K562 (cell line): ENCODE measurements at regions not wholly inside any gene's neighbourhood (a gene's known extent, or its start where the extent isn't known, plus 50 kb on each side); places are given as distances from the start of the nearest gene placed in this dataset.

Source experiments
- ATAC-seq: fragments of 200-7000 bp; cut with Tn5 transposase; 3 replicates; pipeline ENCODE4 v1.9.1; 2020; ENCODE audit warnings: moderate library complexity
- BruUV-seq: library from RNA; stranded (reverse); fragments of 400-500 nt; replicated peaks from 2 replicates; lab custom pipeline; 2021; lab: Mats Ljungman, UMichigan
- CTCF ChIA-PET: fragments of 300-600 bp; formaldehyde crosslinking; extraction: SDS; loops from one replicate; lab custom pipeline; 2021; ENCODE audit warnings: low intra/inter-chr PET ratio; lab: Yijun Ruan, JAX
- POLR2A ChIA-PET: fragments of 300-600, 350-650 bp; sonication (Branson Sonifier 250); formaldehyde crosslinking; extraction: SDS; loops from one replicate; lab custom pipeline; 2021; ENCODE audit warnings: antibody characterized with exemption, inconsistent platforms; lab: Yijun Ruan, JAX
- DNase-seq, 4 experiments: peaks; one replicate each; pipeline versions ENCODE4 v3.0.0 to v3.0.0-alpha.2; 2011 to 2018; ENCODE audit warnings: low spot score in 3 of 4, mixed read lengths in 3 of 4; ENCODE audit errors: extremely low read depth in 1 of 4
- FAIRE-seq: peaks from 2 replicates; lab custom pipeline; 2011; peaks lifted over from hg19 to GRCh38; lab: Jason Lieb, UNC
- H2AFZ ChIP-seq: 2 replicates; pipeline ENCODE4 v1.6.0; 2011; ENCODE audit warnings: low read depth, low read length, control low read depth, inconsistent platforms
- H3K27ac ChIP-seq: fragments of 200-600 bp; 3 replicates; pipeline ENCODE4 v1.8.0; 2011; ENCODE audit warnings: low read depth, mild to moderate bottlenecking, control low read depth, inconsistent platforms, low read length, moderate library complexity, mixed read lengths; ENCODE audit errors: extremely low read depth
- H3K27me3 ChIP-seq, 2 experiments: fragments of 300-600 bp in 1 of 2; 2 replicates in 1 of 2; 3 replicates in 1 of 2; pipeline versions ENCODE4 v1.6.0 to v1.8.0; 2011; ENCODE audit warnings: inconsistent platforms in 2 of 2, low read length in 2 of 2, mild to moderate bottlenecking in 1 of 2, mixed read lengths in 1 of 2, moderate library complexity in 1 of 2; ENCODE audit not compliant: control insufficient read depth in 2 of 2, insufficient read depth in 2 of 2
- H3K36me3 ChIP-seq: fragments of 300-600 bp; 3 replicates; pipeline ENCODE4 v1.8.0; 2011; ENCODE audit warnings: mild to moderate bottlenecking, low read length, inconsistent platforms; ENCODE audit not compliant: control insufficient read depth, insufficient read depth
- H3K4me1 ChIP-seq, 2 experiments: fragments of 200-600 bp in 1 of 2; replicated peaks in 1 of 2; 2 replicates in 1 of 2; 3 replicates in 1 of 2; pipeline versions ENCODE4 v1.5.1 to v1.8.0; 2011; ENCODE audit warnings: inconsistent platforms in 2 of 2, low read length in 2 of 2, mild to moderate bottlenecking in 1 of 2, mixed read lengths in 1 of 2, moderate library complexity in 1 of 2; ENCODE audit not compliant: control insufficient read depth in 2 of 2, insufficient read depth in 2 of 2
- H3K4me2 ChIP-seq: 2 replicates; pipeline ENCODE4 v1.6.1; 2011; ENCODE audit warnings: low read length, control low read depth, inconsistent platforms, mixed read lengths; ENCODE audit not compliant: insufficient read depth
- H3K4me3 ChIP-seq: fragments of 200-600 bp; sonication (generic), shearing (Covaris generic); 2 replicates; pipeline ENCODE4 v1.5.1; 2016; ENCODE audit warnings: control low read depth, inconsistent platforms
- H3K79me2 ChIP-seq: fragments of 200-600 bp; 3 replicates; pipeline ENCODE4 v1.8.0; 2011; ENCODE audit warnings: low read length, inconsistent platforms; ENCODE audit not compliant: control insufficient read depth, insufficient read depth
- H3K9ac ChIP-seq, 2 experiments: 2 replicates each; pipeline versions ENCODE4 v1.6.0 to v1.6.1; 2011; ENCODE audit warnings: low read depth in 2 of 2, low read length in 2 of 2, control low read depth in 1 of 2, inconsistent platforms in 1 of 2, mild to moderate bottlenecking in 1 of 2, mixed read lengths in 1 of 2; ENCODE audit not compliant: insufficient read depth in 1 of 2
- H3K9me1 ChIP-seq: one replicate; pipeline ENCODE4 v1.6.0; 2011; ENCODE audit warnings: inconsistent platforms, mild to moderate bottlenecking, low read length, moderate library complexity; ENCODE audit not compliant: control insufficient read depth, insufficient read depth
- H3K9me3 ChIP-seq: replicated peaks from 2 replicates; pipeline ENCODE4 v1.5.1; 2011; ENCODE audit warnings: low read depth, low read length, inconsistent platforms; ENCODE audit not compliant: control insufficient read depth, insufficient read depth
- H4K20me1 ChIP-seq: replicated peaks from 2 replicates; pipeline ENCODE4 v1.6.1; 2011; ENCODE audit warnings: low read length, inconsistent platforms, mixed read lengths; ENCODE audit not compliant: control insufficient read depth, insufficient read depth
- ELF2 ChIP-seq: fragments of 250-450 bp; sonication (Bioruptor Pico); IDR thresholded peaks from 2 replicates; pipeline ENCODE4 v1.5.0; 2021; ENCODE audit warnings: mild to moderate bottlenecking
- GTF2A2 ChIP-seq: IDR thresholded peaks from 2 replicates; pipeline ENCODE4 v1.6.1; 2016; ENCODE audit warnings: mild to moderate bottlenecking, missing genetic modification characterization, missing compliant biosample characterization
- HDAC3 ChIP-seq: fragments of 450-650 bp; IDR thresholded peaks from 2 replicates; pipeline ENCODE4 v1.6.1; 2018; ENCODE audit warnings: borderline replicate concordance, mild to moderate bottlenecking, moderate library complexity; ENCODE audit not compliant: partially characterized antibody
- HOXB6 ChIP-seq: fragments of 250-450 bp; sonication (Bioruptor Pico); IDR thresholded peaks from 2 replicates; pipeline ENCODE4 v1.5.1; 2022; ENCODE audit warnings: mild to moderate bottlenecking, borderline replicate concordance
- HSF4 ChIP-seq: fragments of 250-450 bp; sonication (Bioruptor Pico); IDR thresholded peaks from 2 replicates; pipeline ENCODE4 v2.1.2; 2022; ENCODE audit warnings: mild to moderate bottlenecking, moderate library complexity, borderline replicate concordance
- LEF1 ChIP-seq: fragments of 450-650 bp; IDR thresholded peaks from 2 replicates; pipeline ENCODE4 v1.6.1; 2016; ENCODE audit warnings: mild to moderate bottlenecking
- MEF2D ChIP-seq: conservative IDR thresholded peaks from 2 replicates; pipeline ENCODE4 v1.6.1; 2016; ENCODE audit warnings: low read depth, missing genetic modification characterization, missing compliant biosample characterization
- SETDB1 ChIP-seq: IDR thresholded peaks from one replicate; pipeline ENCODE4 v1.6.1; 2012; ENCODE audit warnings: low read length, control low read depth, inconsistent platforms
- ZNF311 ChIP-seq: fragments of 250-450 bp; sonication (Bioruptor Pico); IDR thresholded peaks from 2 replicates; pipeline ENCODE4 v1.4.0; 2020; ENCODE audit warnings: mild to moderate bottlenecking, moderate library complexity
- WGBS: fragments of 100-300 bp; shearing (Covaris generic); methylation state at CpG from one replicate; pipeline ENCODE4 v1.1.6; 2016; ENCODE audit warnings: low coverage, mixed read lengths; ENCODE audit not compliant: insufficient coverage; ENCODE audit errors: missing lambda C conversion rate; 5-methylcytosine and 5-hydroxymethylcytosine counted together
- in situ Hi-C: fragments of 300-500 bp; cut with MboI; formaldehyde crosslinking; loops from 4 replicates; pipeline ENCODE4 v1.15.0; 2018; ENCODE audit warnings: inconsistent platforms, mixed read lengths
- intact Hi-C: fragments of 100-400 bp; cut with micrococcal nuclease; formaldehyde crosslinking; loops from 2 replicates; pipeline ENCODE4 v1.14.2; 2022
- TF ChIP-seq, protein P1 (sequence below), 3 experiments: IDR thresholded peaks in 2 of 3; conservative IDR thresholded peaks in 1 of 3; 2 replicates each; pipeline ENCODE4 v1.5.1; 2011 to 2012; ENCODE audit warnings: low read length in 3 of 3, mild to moderate bottlenecking in 3 of 3, control low read depth in 2 of 3, improper control_type of control experiment in 1 of 3, inconsistent platforms in 1 of 3, low read depth in 1 of 3, mixed read lengths in 1 of 3, moderate library complexity in 1 of 3; ENCODE audit not compliant: insufficient read depth in 2 of 3
- TF ChIP-seq, protein P2 (sequence below): fragments of 450-650 bp; IDR thresholded peaks from 2 replicates; pipeline ENCODE4 v1.7.0; 2016; ENCODE audit warnings: borderline replicate concordance
- TF ChIP-seq, protein P3 (sequence below), 2 experiments: fragments of 450-650 bp in 1 of 2; sonication (generic) in 1 of 2; formaldehyde crosslinking; conservative IDR thresholded peaks; 2 replicates each; pipeline versions ENCODE4 v1.4.0 to v1.8.1; 2020 to 2022; ENCODE audit warnings: mild to moderate bottlenecking in 1 of 2, missing genetic modification reagents in 1 of 2
- TF ChIP-seq, protein P4 (sequence below): IDR thresholded peaks from 2 replicates; pipeline ENCODE4 v1.6.1; 2014; ENCODE audit warnings: antibody characterized with exemption
- TF ChIP-seq, protein P5 (sequence below): fragments of 250-450 bp; sonication (Bioruptor Pico); IDR thresholded peaks from 2 replicates; pipeline ENCODE4 v1.5.0; 2020; ENCODE audit warnings: mild to moderate bottlenecking

DNA sequence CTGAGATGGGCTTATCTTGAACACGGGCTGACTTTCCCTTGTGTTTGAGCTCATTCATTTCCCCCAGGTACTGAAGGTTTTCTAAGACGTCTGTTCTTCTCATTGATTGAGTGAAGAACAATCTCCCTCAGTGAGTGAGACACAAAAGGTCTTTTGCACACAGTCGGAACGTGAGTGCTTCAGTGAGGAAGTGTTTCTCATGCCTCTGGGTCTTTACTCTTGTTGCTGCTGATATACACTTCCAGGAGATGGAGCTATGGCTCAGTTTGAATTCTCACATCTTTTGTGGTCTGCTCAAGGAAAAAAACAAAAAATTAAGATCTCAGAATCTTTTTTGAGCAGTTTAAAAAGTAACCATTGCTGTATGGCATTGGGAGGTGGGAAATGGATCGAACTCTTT, 981.9 kb upstream of the TENM3 start:
- in situ Hi-C loops: no loop called here
- H3K4me2 ChIP-seq: no peak overlapping the region
- H3K79me2 ChIP-seq: no peaks in the 10 kb centered on the region
- H3K27me3 ChIP-seq: no peaks in the 10 kb centered on the region
- no peaks in the 10 kb centered on the region for H3K9me1 ChIP-seq
- WGBS: 0% methylated on average over 5 of the region's 5 CpGs
- no peak overlapping the region for H3K4me3 ChIP-seq
- intact Hi-C loops: no loop called here
- BruUV-seq: no TSS peak
- no peak overlapping the region for H3K27ac ChIP-seq
- ATAC-seq: no peak
- H3K9ac ChIP-seq: no peak overlapping the region
- no peaks in the 10 kb centered on the region for H4K20me1 ChIP-seq
- no peaks in the 10 kb centered on the region; the same call in 1 of the 2 replicates for H3K9me3 ChIP-seq
- no peak overlapping the region for H2AFZ ChIP-seq
- FAIRE-seq: no peak
- no peak for DNase-seq
- CTCF ChIA-PET: no interaction called here
- POLR2A ChIA-PET: no interaction called here
- H3K36me3 ChIP-seq: no peaks in the 10 kb centered on the region
- no peaks in the 10 kb centered on the region for H3K4me1 ChIP-seq
- TF ChIP-seq, protein P1, sequence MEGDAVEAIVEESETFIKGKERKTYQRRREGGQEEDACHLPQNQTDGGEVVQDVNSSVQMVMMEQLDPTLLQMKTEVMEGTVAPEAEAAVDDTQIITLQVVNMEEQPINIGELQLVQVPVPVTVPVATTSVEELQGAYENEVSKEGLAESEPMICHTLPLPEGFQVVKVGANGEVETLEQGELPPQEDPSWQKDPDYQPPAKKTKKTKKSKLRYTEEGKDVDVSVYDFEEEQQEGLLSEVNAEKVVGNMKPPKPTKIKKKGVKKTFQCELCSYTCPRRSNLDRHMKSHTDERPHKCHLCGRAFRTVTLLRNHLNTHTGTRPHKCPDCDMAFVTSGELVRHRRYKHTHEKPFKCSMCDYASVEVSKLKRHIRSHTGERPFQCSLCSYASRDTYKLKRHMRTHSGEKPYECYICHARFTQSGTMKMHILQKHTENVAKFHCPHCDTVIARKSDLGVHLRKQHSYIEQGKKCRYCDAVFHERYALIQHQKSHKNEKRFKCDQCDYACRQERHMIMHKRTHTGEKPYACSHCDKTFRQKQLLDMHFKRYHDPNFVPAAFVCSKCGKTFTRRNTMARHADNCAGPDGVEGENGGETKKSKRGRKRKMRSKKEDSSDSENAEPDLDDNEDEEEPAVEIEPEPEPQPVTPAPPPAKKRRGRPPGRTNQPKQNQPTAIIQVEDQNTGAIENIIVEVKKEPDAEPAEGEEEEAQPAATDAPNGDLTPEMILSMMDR (IDR thresholded peaks at IDR 0.05 in 2 of 3, conservative IDR thresholded peaks at IDR 0.05 in 1 of 3; ENCODE audit: insufficient read depth in 2 of 3, low read depth in 1 of 3, low read length in 3 of 3): no peak
- TF ChIP-seq, protein P2, sequence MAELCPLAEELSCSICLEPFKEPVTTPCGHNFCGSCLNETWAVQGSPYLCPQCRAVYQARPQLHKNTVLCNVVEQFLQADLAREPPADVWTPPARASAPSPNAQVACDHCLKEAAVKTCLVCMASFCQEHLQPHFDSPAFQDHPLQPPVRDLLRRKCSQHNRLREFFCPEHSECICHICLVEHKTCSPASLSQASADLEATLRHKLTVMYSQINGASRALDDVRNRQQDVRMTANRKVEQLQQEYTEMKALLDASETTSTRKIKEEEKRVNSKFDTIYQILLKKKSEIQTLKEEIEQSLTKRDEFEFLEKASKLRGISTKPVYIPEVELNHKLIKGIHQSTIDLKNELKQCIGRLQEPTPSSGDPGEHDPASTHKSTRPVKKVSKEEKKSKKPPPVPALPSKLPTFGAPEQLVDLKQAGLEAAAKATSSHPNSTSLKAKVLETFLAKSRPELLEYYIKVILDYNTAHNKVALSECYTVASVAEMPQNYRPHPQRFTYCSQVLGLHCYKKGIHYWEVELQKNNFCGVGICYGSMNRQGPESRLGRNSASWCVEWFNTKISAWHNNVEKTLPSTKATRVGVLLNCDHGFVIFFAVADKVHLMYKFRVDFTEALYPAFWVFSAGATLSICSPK: no peak
- TF ChIP-seq, protein P3, sequence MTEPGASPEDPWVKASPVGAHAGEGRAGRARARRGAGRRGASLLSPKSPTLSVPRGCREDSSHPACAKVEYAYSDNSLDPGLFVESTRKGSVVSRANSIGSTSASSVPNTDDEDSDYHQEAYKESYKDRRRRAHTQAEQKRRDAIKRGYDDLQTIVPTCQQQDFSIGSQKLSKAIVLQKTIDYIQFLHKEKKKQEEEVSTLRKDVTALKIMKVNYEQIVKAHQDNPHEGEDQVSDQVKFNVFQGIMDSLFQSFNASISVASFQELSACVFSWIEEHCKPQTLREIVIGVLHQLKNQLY (CRISPR knock-in tag; conservative IDR thresholded peaks at IDR 0.05): no peak
- TF ChIP-seq LEF1 (no peak), SETDB1 (no peak), ZNF311 (CRISPR knock-in tag) (no peak), HDAC3 (no peak), HSF4 (CRISPR knock-in tag) (no peak), GTF2A2 (tag) (no peak), ELF2 (no peak), HOXB6 (CRISPR knock-in tag) (no peak), MEF2D (no peak)
- TF ChIP-seq, protein P4, sequence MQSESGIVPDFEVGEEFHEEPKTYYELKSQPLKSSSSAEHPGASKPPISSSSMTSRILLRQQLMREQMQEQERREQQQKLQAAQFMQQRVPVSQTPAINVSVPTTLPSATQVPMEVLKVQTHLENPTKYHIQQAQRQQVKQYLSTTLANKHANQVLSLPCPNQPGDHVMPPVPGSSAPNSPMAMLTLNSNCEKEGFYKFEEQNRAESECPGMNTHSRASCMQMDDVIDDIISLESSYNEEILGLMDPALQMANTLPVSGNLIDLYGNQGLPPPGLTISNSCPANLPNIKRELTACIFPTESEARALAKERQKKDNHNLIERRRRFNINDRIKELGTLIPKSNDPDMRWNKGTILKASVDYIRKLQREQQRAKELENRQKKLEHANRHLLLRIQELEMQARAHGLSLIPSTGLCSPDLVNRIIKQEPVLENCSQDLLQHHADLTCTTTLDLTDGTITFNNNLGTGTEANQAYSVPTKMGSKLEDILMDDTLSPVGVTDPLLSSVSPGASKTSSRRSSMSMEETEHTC: no peak
- TF ChIP-seq, protein P5, sequence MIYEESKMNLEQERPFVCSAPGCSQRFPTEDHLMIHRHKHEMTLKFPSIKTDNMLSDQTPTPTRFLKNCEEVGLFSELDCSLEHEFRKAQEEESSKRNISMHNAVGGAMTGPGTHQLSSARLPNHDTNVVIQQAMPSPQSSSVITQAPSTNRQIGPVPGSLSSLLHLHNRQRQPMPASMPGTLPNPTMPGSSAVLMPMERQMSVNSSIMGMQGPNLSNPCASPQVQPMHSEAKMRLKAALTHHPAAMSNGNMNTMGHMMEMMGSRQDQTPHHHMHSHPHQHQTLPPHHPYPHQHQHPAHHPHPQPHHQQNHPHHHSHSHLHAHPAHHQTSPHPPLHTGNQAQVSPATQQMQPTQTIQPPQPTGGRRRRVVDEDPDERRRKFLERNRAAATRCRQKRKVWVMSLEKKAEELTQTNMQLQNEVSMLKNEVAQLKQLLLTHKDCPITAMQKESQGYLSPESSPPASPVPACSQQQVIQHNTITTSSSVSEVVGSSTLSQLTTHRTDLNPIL (CRISPR knock-in tag): no peak
